ENCODE measurements at regions not wholly inside any gene's neighbourhood (a gene's known extent, or its start where the extent isn't known, plus 50 kb on each side); places are given as distances from the start of the nearest gene placed in this dataset.
"Not testable (repeated sequence)": the region's sequence is repeated elsewhere in the genome, so short reads cannot be mapped to it uniquely, and the experiment has no call there.

GRCh38 chr10:9175200-9175599 lies 1120.7 kb downstream of the GATA3 start:
- no peak for TF ChIP-seq CTCF (IDR thresholded peaks at IDR 0.05; ENCODE audit: low read depth, low read length, poor library complexity, severe bottlenecking)
- TF ChIP-seq EZH2phosphoT487 (IDR thresholded peaks at IDR 0.05; ENCODE audit: borderline replicate concordance, low read length) = no peak
- Histone ChIP-seq H3K9me3 (ENCODE audit: control insufficient read depth, insufficient read depth, low read length) (no peaks in the 10 kb centered on the region; the same call in 1 of the 2 replicates), H4K20me1 (ENCODE audit: control insufficient read depth, insufficient read depth, low read depth, low read length) (no peaks in the 10 kb centered on the region), H3K36me3 (ENCODE audit: control insufficient read depth, low read length) (no peaks in the 10 kb centered on the region), H3K4me3 (ENCODE audit: low read length) (no peak overlapping the region), H3F3A (ENCODE audit: control insufficient read depth, insufficient read depth) (no peaks in the 10 kb centered on the region), H3K9me2 (replicated peaks; ENCODE audit: control insufficient read depth, low read length) (no peaks in the 10 kb centered on the region), H3K27ac (ENCODE audit: low read depth, low read length) (no peak overlapping the region), H3K27me3 (ENCODE audit: control insufficient read depth, low read length) (no peaks in the 10 kb centered on the region), H3K79me2 (ENCODE audit: control insufficient read depth, low read length) (no peaks in the 10 kb centered on the region), H3K4me1 (ENCODE audit: control insufficient read depth, low read length) (no peaks in the 10 kb centered on the region), H3K4me2 (ENCODE audit: low read length) (no peak overlapping the region)

DNA sequence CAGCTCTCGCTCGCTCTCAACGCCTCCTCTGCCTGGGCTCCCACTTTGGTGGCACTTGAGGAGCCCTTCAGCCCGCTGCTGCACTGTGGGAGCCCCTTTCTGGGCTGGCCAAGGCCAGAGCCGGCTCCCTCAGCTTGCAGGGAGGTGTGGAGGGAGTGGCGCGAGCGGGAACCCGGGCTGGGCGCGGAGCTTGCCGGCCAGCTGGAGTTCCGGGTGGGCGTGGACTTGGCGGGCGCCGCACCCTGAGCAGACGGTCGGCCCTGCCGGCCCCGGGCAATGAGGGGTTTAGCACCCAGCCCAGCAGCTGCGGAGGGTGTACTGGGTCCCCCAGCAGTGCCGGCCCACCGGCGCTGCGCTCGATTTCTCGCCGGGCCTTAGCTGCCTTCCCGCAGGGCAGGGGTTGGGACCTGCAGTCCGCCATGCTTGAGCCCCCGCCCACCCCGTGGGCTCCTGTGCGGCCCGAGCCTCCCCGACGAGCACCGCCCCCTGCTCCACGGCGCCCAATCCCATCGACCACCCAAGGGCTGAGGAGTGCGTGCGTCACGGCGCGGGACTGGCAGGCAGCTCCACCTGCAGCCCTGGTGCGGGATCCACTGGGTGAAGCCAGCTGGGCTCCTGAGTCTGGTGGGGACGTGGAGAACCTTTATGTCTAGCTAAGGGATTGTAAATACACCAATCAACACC lies 1128.9 kb downstream of the GATA3 start:
- not testable (repeated sequence) for H3K4me1 ChIP-seq (ENCODE audit: control insufficient read depth, low read length); H3K4me2 ChIP-seq (ENCODE audit: low read length); H3K9me2 ChIP-seq (replicated peaks; ENCODE audit: control insufficient read depth, low read length); H3F3A ChIP-seq (ENCODE audit: control insufficient read depth, insufficient read depth); H3K36me3 ChIP-seq (ENCODE audit: control insufficient read depth, low read length); H3K4me3 ChIP-seq (ENCODE audit: low read length); H3K27ac ChIP-seq (ENCODE audit: low read depth, low read length); H3K27me3 ChIP-seq (ENCODE audit: control insufficient read depth, low read length); H4K20me1 ChIP-seq (ENCODE audit: control insufficient read depth, insufficient read depth, low read depth, low read length); H3K79me2 ChIP-seq (ENCODE audit: control insufficient read depth, low read length); H3K9me3 ChIP-seq (ENCODE audit: control insufficient read depth, insufficient read depth, low read length)

- H3K79me2 ChIP-seq (ENCODE audit: control insufficient read depth, low read length) = no peaks in the 10 kb centered on the region; the same call in 1 of the 2 replicates
- H4K20me1 ChIP-seq (ENCODE audit: control insufficient read depth, insufficient read depth, low read depth, low read length) = no peaks in the 10 kb centered on the region
- H3K36me3 ChIP-seq (ENCODE audit: control insufficient read depth, low read length) = no peaks in the 10 kb centered on the region
- H3K4me3 ChIP-seq (ENCODE audit: low read length) = no peak overlapping the region
- H3K27ac ChIP-seq (ENCODE audit: low read depth, low read length) = no peak overlapping the region
- no peaks in the 10 kb centered on the region for H3K9me2 ChIP-seq (replicated peaks; ENCODE audit: control insufficient read depth, low read length)
- no peak for TF ChIP-seq EZH2phosphoT487 (IDR thresholded peaks at IDR 0.05; ENCODE audit: borderline replicate concordance, low read length)
- no peak for TF ChIP-seq CTCF (IDR thresholded peaks at IDR 0.05; ENCODE audit: low read depth, low read length, poor library complexity, severe bottlenecking)
- H3K27me3 ChIP-seq (ENCODE audit: control insufficient read depth, low read length) = no peaks in the 10 kb centered on the region
- no peaks in the 10 kb centered on the region for H3F3A ChIP-seq (ENCODE audit: control insufficient read depth, insufficient read depth)
- no peaks in the 10 kb centered on the region for H3K9me3 ChIP-seq (ENCODE audit: control insufficient read depth, insufficient read depth, low read length)
- no peaks in the 10 kb centered on the region for H3K4me1 ChIP-seq (ENCODE audit: control insufficient read depth, low read length)
- no peak overlapping the region for H3K4me2 ChIP-seq (ENCODE audit: low read length)
Measured at GRCh38 chr10:9188022-9188810, 1133.7 kb downstream of the GATA3 start.

GRCh38 chr10:9189448-9189847 lies 1135.0 kb downstream of the GATA3 start:
- Histone ChIP-seq H3K27me3 (ENCODE audit: control insufficient read depth, low read length) (no peaks in the 10 kb centered on the region), H3K9me3 (ENCODE audit: control insufficient read depth, insufficient read depth, low read length) (no peaks in the 10 kb centered on the region), H3K4me2 (ENCODE audit: low read length) (no peak overlapping the region), H3K4me3 (ENCODE audit: low read length) (no peak overlapping the region), H3F3A (ENCODE audit: control insufficient read depth, insufficient read depth) (no peaks in the 10 kb centered on the region), H3K27ac (ENCODE audit: low read depth, low read length) (no peak overlapping the region), H4K20me1 (ENCODE audit: control insufficient read depth, insufficient read depth, low read depth, low read length) (no peaks in the 10 kb centered on the region), H3K4me1 (ENCODE audit: control insufficient read depth, low read length) (no peaks in the 10 kb centered on the region), H3K79me2 (ENCODE audit: control insufficient read depth, low read length) (no peaks in the 10 kb centered on the region; the same call in 1 of the 2 replicates), H3K9me2 (replicated peaks; ENCODE audit: control insufficient read depth, low read length) (no peaks in the 10 kb centered on the region), H3K36me3 (ENCODE audit: control insufficient read depth, low read length) (no peaks in the 10 kb centered on the region)
- TF ChIP-seq EZH2phosphoT487 (IDR thresholded peaks at IDR 0.05; ENCODE audit: borderline replicate concordance, low read length) = no peak
- no peak for TF ChIP-seq CTCF (IDR thresholded peaks at IDR 0.05; ENCODE audit: low read depth, low read length, poor library complexity, severe bottlenecking)

Measured in DOHH2 (cell line).